IPS DF 4.7 (cell line): ENCODE measurements at regions not wholly inside any gene's neighbourhood (a gene's known extent, or its start where the extent isn't known, plus 50 kb on each side); places are given as distances from the start of the nearest gene placed in this dataset.
"Not testable (repeated sequence)": the region's sequence is repeated elsewhere in the genome, so short reads cannot be mapped to it uniquely, and the experiment has no call there.

Experiments used
- DNase-seq: peaks from one replicate; pipeline ENCODE4 v3.0.0-alpha.2; 2013; ENCODE audit warnings: low spot score; ENCODE audit errors: extremely low read depth

DNA sequence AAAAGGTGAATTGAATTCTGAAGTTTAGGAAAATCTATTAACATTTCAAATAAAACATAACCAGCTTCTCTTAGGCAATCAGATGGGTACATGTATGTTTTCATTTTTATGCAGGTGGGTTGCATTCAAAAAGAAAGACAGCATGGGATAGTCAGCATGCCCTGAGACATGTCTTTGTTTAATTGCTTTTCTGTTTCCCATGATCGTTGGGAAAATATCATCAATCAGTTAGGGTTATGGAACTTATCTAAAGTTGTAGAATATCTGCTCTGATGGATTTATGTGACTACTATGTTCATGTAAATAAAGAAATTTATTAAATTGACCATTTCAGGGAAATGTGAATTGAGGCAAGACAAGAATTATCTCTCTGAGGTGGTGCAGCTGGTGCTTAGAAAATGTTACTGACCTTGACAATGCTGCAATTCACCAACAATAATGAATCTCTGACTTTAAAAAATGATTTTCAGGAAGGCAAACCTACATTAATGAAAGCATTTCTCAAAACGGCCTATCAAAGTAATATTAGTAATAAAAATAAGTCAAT is 112.7 kb downstream of the RFPL4B start:
- DNase-seq, result no peak

GRCh38 chr6:112464901-112465665 is 118.0 kb downstream of the RFPL4B start:
- no peak for DNase-seq

DNA sequence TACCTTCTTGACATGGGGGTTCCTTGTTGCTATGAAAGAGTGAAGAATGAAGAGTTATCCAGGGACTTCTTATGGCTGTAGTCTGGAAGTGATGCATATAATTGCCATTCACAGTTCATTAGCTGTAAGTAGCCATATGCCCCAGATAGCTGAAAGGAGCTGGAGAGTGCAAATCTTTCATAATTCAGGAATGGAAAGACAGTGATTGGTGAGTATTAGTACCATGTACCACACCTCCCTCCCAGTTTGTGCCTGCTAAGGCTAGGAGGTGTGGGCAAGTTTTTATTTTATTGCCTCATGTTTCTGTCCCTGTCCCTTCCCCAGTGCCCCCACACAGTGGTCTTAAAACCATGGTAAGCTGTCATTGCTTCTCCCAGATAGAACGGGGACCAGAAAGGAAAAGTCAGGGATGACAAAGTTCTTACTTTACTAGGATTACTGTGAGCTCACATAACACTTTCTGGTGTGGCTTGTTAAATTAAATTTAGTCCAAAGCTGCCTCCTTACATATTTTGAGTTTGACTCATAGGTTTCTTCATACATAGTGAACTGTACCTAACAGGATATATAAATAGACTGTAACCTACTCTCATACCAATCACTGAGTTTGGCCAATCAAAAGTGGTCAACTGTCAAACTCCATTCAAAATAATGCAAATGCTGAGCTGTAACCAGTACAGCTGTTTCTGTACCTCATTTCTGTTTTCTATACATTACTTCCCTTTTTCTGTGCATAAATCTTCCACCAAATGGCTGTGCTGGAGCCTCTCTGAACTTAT is 119.4 kb downstream of the RFPL4B start:
- DNase-seq, result no peak

- no peak for DNase-seq
These were observed 121.2 kb downstream of the RFPL4B start for GRCh38 chr6:112468359-112468758.

DNA sequence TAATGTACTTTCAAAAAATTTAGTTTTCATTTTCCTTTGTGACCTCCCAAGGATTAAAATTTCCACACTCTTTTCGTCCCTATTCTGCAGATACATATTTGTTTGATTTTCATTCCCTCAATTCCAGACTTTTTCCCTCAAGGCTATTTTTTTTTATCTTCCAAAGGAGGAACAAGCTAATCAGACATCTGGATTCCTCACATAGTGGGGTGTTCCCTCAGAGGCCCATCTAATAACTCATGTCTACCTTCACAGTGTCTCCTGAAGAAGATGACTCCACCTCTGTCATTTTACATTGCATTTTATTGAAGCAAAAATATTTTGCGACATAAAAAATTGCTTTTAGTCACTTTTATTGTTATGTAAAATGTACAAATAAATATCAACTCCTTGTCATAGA is 122.2 kb downstream of the RFPL4B start:
- DNase-seq, result no peak

DNA sequence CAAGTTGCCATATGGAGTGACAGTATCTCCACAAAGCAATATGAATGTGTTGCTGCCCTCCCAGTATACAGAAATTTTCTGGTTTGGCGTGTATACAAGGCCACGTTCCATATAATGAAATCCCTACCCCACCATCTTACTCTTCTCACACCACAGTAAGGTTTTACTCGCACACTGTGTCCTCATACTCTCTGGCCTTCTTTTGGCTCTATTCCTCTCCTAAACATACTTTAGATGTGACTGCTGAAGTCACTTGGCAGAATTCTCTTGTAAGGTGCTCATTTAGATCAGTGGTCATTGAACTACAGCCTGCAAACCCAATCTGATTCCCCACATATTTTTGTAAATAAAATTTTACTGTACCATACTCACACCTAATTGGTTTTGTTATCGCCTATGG is 123.2 kb downstream of the RFPL4B start:
- no peak for DNase-seq

DNA sequence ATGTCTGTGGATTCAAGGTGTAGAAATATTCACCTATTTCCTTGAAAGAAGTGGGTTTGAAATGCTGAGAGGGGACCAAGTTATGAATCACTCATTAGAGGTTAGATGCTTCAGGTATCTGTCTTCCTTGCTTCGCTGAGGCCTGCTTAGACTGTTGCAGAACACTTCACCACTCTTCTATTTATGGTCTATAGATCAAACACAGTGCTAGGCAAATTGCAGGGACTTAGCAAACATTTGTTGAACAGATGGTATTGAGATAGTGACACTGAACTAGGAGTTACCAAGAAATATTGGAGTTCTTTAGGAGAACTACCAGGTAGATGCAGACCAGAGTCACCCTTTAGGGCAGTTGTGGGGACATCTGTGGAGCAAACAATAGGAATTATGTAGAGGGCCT is 123.8 kb downstream of the RFPL4B start:
- no peak for DNase-seq

GRCh38 chr6:112475083-112475482 is 128.0 kb downstream of the RFPL4B start:
- DNase-seq, result no peak

GRCh38 chr6:112477125-112477524 is 130.0 kb downstream of the RFPL4B start:
- no peak for DNase-seq

DNA sequence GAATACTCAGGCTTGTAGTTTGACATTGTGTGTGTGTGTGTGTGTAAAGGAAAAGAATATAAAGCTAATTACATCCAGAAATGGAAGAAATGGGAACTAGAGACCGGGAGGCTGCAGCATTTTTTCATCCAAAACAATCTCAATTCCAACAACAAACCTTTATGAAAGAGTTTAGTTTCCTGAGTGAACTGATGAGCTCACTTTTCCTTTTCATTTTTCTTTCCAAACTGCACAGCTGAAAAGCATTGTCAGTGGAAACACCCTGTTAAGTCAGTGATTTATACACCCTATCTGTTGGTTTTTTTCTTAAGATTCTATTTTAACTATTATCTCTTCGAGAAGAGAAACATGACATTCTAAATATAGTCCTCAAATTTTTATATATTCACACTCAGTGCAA is 130.9 kb downstream of the RFPL4B start:
- DNase-seq, result no peak

- DNase-seq, result not testable (repeated sequence)
These were observed 132.8 kb downstream of the RFPL4B start for GRCh38 chr6:112479975-112480374.

DNA sequence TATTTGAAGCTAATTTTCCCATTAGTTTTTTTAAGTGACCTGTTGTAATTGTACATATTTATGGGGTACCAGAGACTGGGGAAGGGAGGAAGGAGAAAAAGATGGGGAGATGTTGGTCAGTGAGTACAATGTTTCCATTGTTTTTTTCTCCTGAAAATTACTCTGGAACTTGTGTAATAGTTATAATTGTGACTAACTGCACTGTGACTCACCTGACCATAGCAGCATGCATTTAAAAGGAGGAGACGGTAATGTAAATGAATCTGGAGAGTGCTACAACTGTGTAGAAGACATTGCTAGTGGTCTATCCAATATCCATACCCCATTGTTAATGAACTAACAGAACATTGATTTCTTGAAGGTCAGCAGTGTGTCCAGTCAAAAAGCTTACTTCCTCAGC is 133.4 kb downstream of the RFPL4B start:
- no peak for DNase-seq

- DNase-seq, result no peak
These were observed 134.1 kb downstream of the RFPL4B start for GRCh38 chr6:112481211-112481610.

GRCh38 chr6:112482373-112482772 is 135.2 kb downstream of the RFPL4B start:
- no peak for DNase-seq

DNA sequence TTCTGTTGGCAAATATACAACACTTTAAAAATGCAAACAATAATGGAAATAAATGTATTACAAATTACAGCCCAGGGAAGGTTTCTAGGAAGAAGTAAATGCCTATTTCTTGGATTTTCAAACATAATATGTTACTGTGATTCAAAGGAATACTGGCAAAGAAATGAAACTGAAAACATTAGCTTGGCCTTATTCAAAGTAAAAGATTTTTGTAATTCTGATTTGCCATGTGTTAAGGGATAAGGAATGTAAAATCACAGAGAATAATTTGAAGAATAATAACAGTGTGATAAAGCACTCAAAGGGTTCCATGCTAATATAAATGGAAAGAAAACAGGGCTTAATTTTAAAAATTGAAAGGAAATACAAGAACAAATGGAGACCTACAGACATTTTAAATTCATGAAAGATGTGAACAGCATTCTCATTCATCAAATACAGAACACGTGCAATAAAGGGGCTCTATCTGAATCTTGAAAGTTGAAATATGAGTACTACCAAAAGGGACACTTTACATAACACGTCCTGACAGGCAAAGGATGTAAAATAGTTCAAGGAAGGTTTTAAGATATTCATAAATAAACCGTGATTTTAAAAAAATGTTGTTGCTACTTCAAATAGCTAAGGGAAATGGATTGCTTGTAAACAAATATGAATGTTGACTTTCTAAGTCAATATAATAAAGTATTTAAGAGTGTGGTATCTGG is 138.1 kb downstream of the RFPL4B start:
- DNase-seq, result no peak

- no peak for DNase-seq
These were observed 138.7 kb downstream of the RFPL4B start for GRCh38 chr6:112485827-112486212.

DNA sequence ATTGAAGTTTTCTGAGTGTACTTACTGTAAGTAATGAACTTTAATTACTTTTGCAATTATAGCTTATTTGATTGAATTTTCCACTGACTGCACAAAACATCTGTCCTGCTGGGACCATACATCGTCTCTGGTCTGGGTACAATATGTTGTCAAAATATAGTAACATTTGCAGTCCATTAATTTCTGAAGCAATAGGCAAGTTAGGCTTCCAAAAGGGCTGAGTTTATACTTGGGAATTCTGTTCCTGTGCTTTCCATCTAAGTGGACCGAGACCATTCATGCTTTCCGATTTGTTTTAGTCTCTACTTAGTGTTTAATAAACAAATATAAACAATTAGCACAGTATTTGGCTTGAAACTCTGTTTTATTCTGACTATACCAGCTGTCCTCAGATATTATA is 139.3 kb downstream of the RFPL4B start:
- DNase-seq, result no peak

GRCh38 chr6:112488238-112488637 is 141.1 kb downstream of the RFPL4B start:
- DNase-seq, result no peak

DNA sequence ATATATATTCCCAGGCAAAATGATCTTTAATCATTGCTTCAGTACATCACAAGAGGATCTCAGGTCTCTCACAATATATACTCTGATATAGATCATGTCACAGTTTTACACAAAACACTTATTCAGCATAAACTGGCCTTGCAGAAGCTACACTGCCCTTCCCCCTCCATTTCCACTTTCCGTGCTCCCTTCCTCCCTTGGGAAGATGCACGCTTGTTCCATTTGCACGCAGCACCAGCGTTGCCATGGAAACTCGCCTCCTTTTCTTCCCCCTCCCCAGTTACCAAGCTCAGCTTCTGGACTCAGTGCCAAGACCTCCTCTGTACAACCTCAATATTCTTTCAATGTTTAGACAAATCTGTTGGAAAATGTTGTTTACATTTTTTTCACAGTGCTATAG is 154.6 kb downstream of the RFPL4B start:
- no peak for DNase-seq

GRCh38 chr6:112502351-112503090 is 155.4 kb downstream of the RFPL4B start:
- DNase-seq, result no peak

DNA sequence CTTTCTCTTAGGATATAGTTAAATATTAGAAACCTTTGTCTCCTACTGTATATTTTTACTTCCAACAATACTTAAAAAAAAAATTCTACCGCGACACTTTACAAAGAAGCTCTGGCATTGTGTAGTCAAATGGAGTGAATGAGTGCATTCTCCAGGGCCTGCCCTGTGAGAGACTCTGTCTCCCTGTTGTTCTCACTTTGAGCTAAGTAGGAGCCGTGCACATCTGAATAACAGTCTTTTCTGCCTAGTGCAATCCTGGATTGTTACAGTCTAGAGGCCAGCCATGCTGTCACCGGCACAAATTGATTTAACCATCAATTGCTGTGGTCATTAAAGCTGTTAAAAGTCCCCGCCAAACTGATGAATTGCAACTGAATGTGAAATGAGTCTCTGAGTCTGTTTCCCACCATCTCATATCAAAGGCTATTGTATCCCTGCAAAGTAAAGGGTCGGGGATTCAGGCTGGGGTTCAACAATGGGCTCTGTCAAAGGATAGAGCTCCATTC is 156.0 kb downstream of the RFPL4B start:
- DNase-seq, result no peak
